Tibial nerve (tissue), 4 donors: ENCODE measurements at regions not wholly inside any gene's neighbourhood (a gene's known extent, or its start where the extent isn't known, plus 50 kb on each side); places are given as distances from the start of the nearest gene placed in this dataset.

Experiments used
- EP300 ChIP-seq, 2 donors: sonication (generic); formaldehyde crosslinking; IDR thresholded peaks; one replicate each; pipeline ENCODE4 v1.6.1; 2017; ENCODE audit warnings: antibody characterized with exemption in 2 of 2, mild to moderate bottlenecking in 1 of 2
- POLR2A ChIP-seq, 2 donors: fragments of 450-650 bp; IDR thresholded peaks; one replicate each; pipeline ENCODE4 v1.6.1; 2017; ENCODE audit warnings: antibody characterized with exemption in 2 of 2, mild to moderate bottlenecking in 2 of 2, moderate library complexity in 2 of 2
- TF ChIP-seq, protein P1 (sequence below), 5 experiments: fragments of 200-600 bp in 3 of 5; fragments of 450-650 bp in 2 of 5; sonication (generic) in 3 of 5; IDR thresholded peaks; one replicate each; pipeline ENCODE4 v1.5.1; 2016 to 2019; ENCODE audit warnings: antibody characterized with exemption in 5 of 5, mild to moderate bottlenecking in 3 of 5, moderate library complexity in 2 of 5

- TF ChIP-seq, protein P1, sequence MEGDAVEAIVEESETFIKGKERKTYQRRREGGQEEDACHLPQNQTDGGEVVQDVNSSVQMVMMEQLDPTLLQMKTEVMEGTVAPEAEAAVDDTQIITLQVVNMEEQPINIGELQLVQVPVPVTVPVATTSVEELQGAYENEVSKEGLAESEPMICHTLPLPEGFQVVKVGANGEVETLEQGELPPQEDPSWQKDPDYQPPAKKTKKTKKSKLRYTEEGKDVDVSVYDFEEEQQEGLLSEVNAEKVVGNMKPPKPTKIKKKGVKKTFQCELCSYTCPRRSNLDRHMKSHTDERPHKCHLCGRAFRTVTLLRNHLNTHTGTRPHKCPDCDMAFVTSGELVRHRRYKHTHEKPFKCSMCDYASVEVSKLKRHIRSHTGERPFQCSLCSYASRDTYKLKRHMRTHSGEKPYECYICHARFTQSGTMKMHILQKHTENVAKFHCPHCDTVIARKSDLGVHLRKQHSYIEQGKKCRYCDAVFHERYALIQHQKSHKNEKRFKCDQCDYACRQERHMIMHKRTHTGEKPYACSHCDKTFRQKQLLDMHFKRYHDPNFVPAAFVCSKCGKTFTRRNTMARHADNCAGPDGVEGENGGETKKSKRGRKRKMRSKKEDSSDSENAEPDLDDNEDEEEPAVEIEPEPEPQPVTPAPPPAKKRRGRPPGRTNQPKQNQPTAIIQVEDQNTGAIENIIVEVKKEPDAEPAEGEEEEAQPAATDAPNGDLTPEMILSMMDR (IDR thresholded peaks at IDR 0.05): no peak
- TF ChIP-seq POLR2A (IDR thresholded peaks at IDR 0.05): no peak
- no peak for TF ChIP-seq EP300 (IDR thresholded peaks at IDR 0.05)
Observed at GRCh38 chr10:43024942-43025700, 51.7 kb upstream of the RET start.
